Stimulated activated CD8-positive, alpha-beta memory T cell treated with anti-CD3 and anti-CD28 coated beads, Interleukin-2, amount 100 ng/mL, for 48 hours (primary cell): ENCODE measurements at regions not wholly inside any gene's neighbourhood (a gene's known extent, or its start where the extent isn't known, plus 50 kb on each side); places are given as distances from the start of the nearest gene placed in this dataset.

Source experiments
- DNase-seq, 2 donors: peaks; one replicate each; pipeline ENCODE4 v3.0.0-alpha.2; 2020; ENCODE audit warnings: low read depth in 2 of 2

GRCh38 chr11:112539741-112540140 is 279.1 kb upstream of the PLET1 start:
- no peak for DNase-seq

- no peak for DNase-seq
Measured at GRCh38 chr11:112540261-112540660, 279.6 kb upstream of the PLET1 start.

GRCh38 chr11:112541140-112542046 is 280.7 kb upstream of the PLET1 start:
- no peak for DNase-seq

- DNase-seq = no peak
Measured at GRCh38 chr11:112542479-112542878, 281.8 kb upstream of the PLET1 start.

GRCh38 chr11:112543390-112543789 is 282.7 kb upstream of the PLET1 start:
- no peak for DNase-seq

GRCh38 chr11:112548641-112549040 is 288.0 kb upstream of the PLET1 start:
- DNase-seq = no peak

- no peak for DNase-seq
Measured at GRCh38 chr11:112553205-112553731, 292.6 kb upstream of the PLET1 start.

GRCh38 chr11:112554586-112554985 is 293.9 kb upstream of the PLET1 start:
- no peak for DNase-seq

GRCh38 chr11:112555491-112556364 is 295.1 kb upstream of the PLET1 start:
- peak; percentile 39 to 68 for DNase-seq

GRCh38 chr11:112558691-112559090 is 298.0 kb upstream of the PLET1 start:
- no peak for DNase-seq

- DNase-seq = no peak
Measured at GRCh38 chr11:112563808-112564207, 303.1 kb upstream of the PLET1 start.

GRCh38 chr11:112564228-112564955 is 303.7 kb upstream of the PLET1 start:
- DNase-seq = no peak

GRCh38 chr11:112565551-112565950 is 304.9 kb upstream of the PLET1 start:
- no peak for DNase-seq

GRCh38 chr11:112566124-112566523 is 305.5 kb upstream of the PLET1 start:
- no peak for DNase-seq

- DNase-seq = no peak
Measured at GRCh38 chr11:112570333-112570732, 309.7 kb upstream of the PLET1 start.

- no peak for DNase-seq
Measured at GRCh38 chr11:112579282-112579681, 318.6 kb upstream of the PLET1 start.

- DNase-seq = no peak
Measured at GRCh38 chr11:112580864-112581263, 320.2 kb upstream of the PLET1 start.

GRCh38 chr11:112581747-112582146 is 321.1 kb upstream of the PLET1 start:
- no peak for DNase-seq

GRCh38 chr11:112582366-112582765 is 321.7 kb upstream of the PLET1 start:
- no peak for DNase-seq

- DNase-seq = no peak
Measured at GRCh38 chr11:112583261-112583893, 322.7 kb upstream of the PLET1 start.

GRCh38 chr11:112584672-112585071 is 324.0 kb upstream of the PLET1 start:
- DNase-seq = no peak
